GM10266 (cell line): ENCODE measurements at regions not wholly inside any gene's neighbourhood (a gene's known extent, or its start where the extent isn't known, plus 50 kb on each side); places are given as distances from the start of the nearest gene placed in this dataset.
A peak's percentile ranks its signal among the peaks of the same experiment; 100 is the strongest.

Source experiments
- DNase-seq: peaks from one replicate; pipeline ENCODE4 v3.0.0; 2012; ENCODE audit errors: extremely low spot score
- TF ChIP-seq, protein P1 (sequence below): IDR thresholded peaks from 2 replicates; pipeline ENCODE4 v1.5.1; 2012; ENCODE audit warnings: mild to moderate bottlenecking, low read depth; ENCODE audit not compliant: control insufficient read depth, insufficient read depth; ENCODE audit errors: missing control alignments

DNA sequence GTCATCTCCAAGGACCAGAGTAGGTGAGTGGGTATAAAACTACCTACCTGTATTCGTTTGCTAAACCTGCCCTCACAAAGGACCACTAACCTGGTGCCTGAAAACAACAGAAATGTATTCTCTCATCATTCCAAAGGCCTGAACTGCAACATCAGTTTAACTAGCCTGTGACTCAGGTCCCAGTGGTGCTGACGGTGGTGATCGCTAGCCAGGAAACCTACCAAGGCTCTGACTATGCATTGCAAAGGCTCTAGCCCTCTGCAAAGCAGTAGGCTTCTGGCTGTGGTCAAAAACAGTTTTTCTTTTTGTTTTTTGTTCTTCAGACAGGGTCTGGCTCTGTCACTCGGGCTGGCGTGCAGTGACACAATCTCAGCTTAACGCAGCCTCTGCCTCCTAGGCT is 107.5 kb downstream of the NPTX2 start:
- TF ChIP-seq, protein P1, sequence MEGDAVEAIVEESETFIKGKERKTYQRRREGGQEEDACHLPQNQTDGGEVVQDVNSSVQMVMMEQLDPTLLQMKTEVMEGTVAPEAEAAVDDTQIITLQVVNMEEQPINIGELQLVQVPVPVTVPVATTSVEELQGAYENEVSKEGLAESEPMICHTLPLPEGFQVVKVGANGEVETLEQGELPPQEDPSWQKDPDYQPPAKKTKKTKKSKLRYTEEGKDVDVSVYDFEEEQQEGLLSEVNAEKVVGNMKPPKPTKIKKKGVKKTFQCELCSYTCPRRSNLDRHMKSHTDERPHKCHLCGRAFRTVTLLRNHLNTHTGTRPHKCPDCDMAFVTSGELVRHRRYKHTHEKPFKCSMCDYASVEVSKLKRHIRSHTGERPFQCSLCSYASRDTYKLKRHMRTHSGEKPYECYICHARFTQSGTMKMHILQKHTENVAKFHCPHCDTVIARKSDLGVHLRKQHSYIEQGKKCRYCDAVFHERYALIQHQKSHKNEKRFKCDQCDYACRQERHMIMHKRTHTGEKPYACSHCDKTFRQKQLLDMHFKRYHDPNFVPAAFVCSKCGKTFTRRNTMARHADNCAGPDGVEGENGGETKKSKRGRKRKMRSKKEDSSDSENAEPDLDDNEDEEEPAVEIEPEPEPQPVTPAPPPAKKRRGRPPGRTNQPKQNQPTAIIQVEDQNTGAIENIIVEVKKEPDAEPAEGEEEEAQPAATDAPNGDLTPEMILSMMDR, result no peak
- DNase-seq, result no peak

DNA sequence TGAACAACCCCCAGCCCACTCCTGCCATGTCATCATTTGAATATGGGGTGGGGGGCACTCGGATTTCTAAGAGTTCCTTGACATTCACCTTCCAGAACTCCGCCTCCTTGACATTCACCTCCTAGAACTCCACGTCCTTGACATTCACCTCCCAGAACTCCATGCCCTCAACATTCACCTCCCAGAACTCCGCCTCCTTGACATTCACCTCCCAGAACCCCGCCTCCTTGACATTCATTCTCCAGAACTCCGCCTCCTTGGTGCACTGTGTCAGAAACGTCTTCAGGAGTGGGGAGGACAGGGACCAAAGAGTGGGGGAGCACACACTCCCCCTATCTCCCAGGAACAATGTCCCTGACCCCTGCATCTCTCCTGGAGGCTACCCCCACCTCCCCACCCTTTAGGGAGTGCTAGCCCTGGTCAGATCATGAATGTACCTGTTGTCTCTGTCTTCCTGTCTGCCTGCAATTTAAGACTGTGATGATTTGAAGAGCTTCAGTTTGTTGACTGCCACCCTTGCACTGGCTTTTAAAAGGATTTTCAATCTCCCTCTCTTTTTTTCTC is 110.1 kb downstream of the NPTX2 start:
- TF ChIP-seq, protein P1, result no peak
- DNase-seq, result no peak

DNA sequence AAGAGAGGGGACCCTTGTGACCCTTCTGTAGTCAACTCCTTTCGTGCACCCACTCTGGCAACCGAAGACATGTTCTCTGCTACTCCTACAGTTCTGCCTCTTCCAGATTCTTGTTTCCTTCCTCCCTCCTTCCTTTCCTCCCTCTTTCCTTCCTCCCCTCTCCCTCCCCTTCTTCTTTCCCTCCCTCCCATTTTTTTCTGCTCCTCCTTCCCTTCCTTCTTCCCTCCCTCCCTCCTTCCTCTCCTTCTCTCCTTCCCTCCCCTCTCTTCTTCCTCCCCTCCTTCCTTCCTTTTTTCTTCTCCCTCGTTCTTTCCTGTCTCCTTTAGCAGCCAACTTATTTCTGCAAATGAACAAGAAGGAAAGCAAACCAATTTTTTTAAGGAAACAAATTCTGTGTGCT is 111.5 kb downstream of the NPTX2 start:
- TF ChIP-seq, protein P1, result no peak
- no peak for DNase-seq

DNA sequence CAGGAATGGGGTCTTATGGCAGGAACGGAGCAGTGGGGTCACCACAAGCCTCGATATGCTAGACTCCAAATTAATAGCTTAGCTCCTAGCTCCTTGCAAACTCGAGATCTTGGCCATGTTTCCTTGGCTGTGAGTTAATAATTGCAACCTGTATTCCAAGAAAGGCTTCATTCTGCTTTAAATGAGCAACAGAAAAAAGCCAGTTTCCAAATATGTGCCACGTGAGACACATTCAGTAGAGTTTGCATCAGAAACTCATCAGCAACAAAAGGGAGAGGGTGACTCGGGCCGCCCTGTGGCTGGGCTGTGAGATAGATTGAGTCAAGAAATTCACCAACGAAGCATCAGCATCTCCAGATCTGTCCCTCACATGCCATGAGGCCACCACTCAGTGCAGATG is 112.0 kb downstream of the NPTX2 start:
- no peak for DNase-seq

DNA sequence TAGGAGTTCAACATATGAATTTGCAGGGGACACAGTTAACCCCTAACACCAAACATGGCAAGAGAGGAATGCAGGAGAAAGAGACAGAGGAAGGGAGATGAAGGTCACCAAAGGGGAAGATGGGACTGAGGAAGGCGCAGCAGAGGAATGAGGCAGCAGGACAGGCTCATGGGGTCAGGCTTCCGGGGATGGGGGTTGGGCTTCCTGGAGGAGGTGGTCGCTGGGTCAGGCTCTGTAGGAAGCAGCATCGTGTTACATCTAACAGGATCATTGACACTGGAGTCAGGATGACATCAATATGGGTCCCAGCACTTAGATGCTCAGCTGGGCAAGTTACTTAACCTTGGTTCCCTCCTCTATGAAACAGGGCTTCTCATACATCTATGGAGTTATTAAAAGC is 113.2 kb downstream of the NPTX2 start:
- DNase-seq, result no peak
- TF ChIP-seq, protein P1, result no peak

More for the DNA sequence above, 112.0 kb downstream of the NPTX2 start:
- TF ChIP-seq, protein P1, result no peak

DNA sequence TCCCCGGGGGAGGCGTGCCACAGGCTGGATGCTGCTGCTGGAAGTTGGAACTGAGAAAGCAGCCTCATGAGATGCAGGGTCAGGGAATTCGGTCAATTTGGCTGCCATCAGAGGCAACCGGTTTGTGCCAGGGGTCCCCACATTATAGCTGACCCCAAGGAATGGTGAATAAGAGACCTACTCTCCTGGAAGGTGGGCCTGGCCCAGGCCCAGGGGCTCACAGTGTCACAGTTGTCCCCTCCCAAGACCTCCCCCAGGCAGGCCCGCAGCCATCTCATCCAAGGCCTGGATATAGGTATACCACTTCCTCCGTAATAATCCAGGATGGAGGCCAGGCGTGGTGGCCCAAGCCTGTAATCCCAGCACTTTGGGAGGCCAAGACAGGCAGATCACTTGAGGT is 114.6 kb downstream of the NPTX2 start:
- no peak for DNase-seq
- TF ChIP-seq, protein P1, result no peak

DNA sequence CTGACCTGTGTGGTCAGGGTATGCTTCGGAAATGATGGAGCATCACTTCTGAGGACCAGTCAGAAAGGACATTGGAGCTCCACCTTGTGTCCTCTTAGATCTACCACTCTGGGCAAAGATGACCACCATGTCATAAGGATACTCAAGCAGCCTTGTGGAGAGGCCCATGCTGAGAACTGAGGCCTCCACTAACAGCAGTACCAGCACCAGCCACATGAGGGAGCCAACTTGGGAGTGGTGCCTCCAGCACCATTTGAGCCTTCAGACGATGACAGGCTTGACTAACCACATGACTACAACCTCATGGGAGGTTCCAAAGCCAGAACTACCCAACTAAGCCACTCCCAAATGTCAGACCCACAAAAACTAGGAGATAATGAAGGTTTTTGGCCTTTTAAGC is 116.0 kb downstream of the NPTX2 start:
- TF ChIP-seq, protein P1, result peak; percentile 59
- peak; percentile 53 for DNase-seq
